HG03064 (cell line): ENCODE measurements at regions not wholly inside any gene's neighbourhood (a gene's known extent, or its start where the extent isn't known, plus 50 kb on each side); places are given as distances from the start of the nearest gene placed in this dataset.

ENCODE experiments used
- ATAC-seq: cut with Tn5 transposase; IDR thresholded peaks from one replicate; pipeline ENCODE4 v1.9.1; 2021; ENCODE audit warnings: low read depth; ENCODE audit not compliant: unreplicated experiment

- no peak for ATAC-seq
Measured at GRCh38 chr7:41065663-41066062, 637.2 kb downstream of the INHBA start.

GRCh38 chr7:41063116-41063515 lies 639.8 kb downstream of the INHBA start:
- no peak for ATAC-seq

- ATAC-seq: no peak
Measured at GRCh38 chr7:41060796-41061195, 642.1 kb downstream of the INHBA start.

GRCh38 chr7:41059796-41060195 lies 643.1 kb downstream of the INHBA start:
- ATAC-seq: no peak

GRCh38 chr7:41058986-41059741 lies 643.7 kb downstream of the INHBA start:
- no peak for ATAC-seq

GRCh38 chr7:41054960-41055661 lies 647.8 kb downstream of the INHBA start:
- no peak for ATAC-seq

GRCh38 chr7:41053820-41054219 lies 649.1 kb downstream of the INHBA start:
- no peak for ATAC-seq

GRCh38 chr7:41052736-41053135 lies 650.2 kb downstream of the INHBA start:
- no peak for ATAC-seq

- no peak for ATAC-seq
Measured at GRCh38 chr7:41052201-41052600, 650.7 kb downstream of the INHBA start.

GRCh38 chr7:41051535-41051934 lies 651.4 kb downstream of the INHBA start:
- ATAC-seq: no peak

GRCh38 chr7:41051062-41051461 lies 651.8 kb downstream of the INHBA start:
- no peak for ATAC-seq

- ATAC-seq: no peak
Measured at GRCh38 chr7:41048771-41049170, 654.1 kb downstream of the INHBA start.

GRCh38 chr7:41047789-41048191 lies 655.1 kb downstream of the INHBA start:
- no peak for ATAC-seq

GRCh38 chr7:41047211-41047610 lies 655.7 kb downstream of the INHBA start:
- ATAC-seq: no peak

GRCh38 chr7:41046776-41047175 lies 656.1 kb downstream of the INHBA start:
- ATAC-seq: no peak

GRCh38 chr7:41046221-41046761 lies 656.6 kb downstream of the INHBA start:
- ATAC-seq: no peak

- no peak for ATAC-seq
Measured at GRCh38 chr7:41045556-41046123, 657.2 kb downstream of the INHBA start.

- ATAC-seq: no peak
Measured at GRCh38 chr7:41039981-41040380, 662.9 kb downstream of the INHBA start.

GRCh38 chr7:41039386-41039953 lies 663.4 kb downstream of the INHBA start:
- no peak for ATAC-seq

- no peak for ATAC-seq
Measured at GRCh38 chr7:41038211-41038610, 664.7 kb downstream of the INHBA start.

GRCh38 chr7:41037691-41038090 lies 665.2 kb downstream of the INHBA start:
- ATAC-seq: no peak
